GM12874 (cell line): ENCODE measurements at regions not wholly inside any gene's neighbourhood (a gene's known extent, or its start where the extent isn't known, plus 50 kb on each side); places are given as distances from the start of the nearest gene placed in this dataset.

Source experiments
- CTCF ChIP-seq: IDR thresholded peaks from 2 replicates; pipeline ENCODE4 v1.5.1; 2011; ENCODE audit warnings: low read depth, mild to moderate bottlenecking, control low read depth, low read length, moderate library complexity; ENCODE audit not compliant: insufficient read depth

GRCh38 chr3:185306847-185307246, 53.0 kb upstream of the EHHADH start:
- no peak for TF ChIP-seq CTCF

GRCh38 chr3:185308126-185308754, 54.4 kb upstream of the EHHADH start:
- peak; percentile 72 for TF ChIP-seq CTCF

GRCh38 chr3:185309302-185309701, 53.6 kb upstream of the MAP3K13 start:
- TF ChIP-seq CTCF: no peak

GRCh38 chr3:185309795-185310194, 53.1 kb upstream of the MAP3K13 start:
- TF ChIP-seq CTCF: no peak

GRCh38 chr3:185311991-185312390, 50.9 kb upstream of the MAP3K13 start:
- no peak for TF ChIP-seq CTCF
